Stromal cell of bone marrow (primary cell): ENCODE measurements at regions not wholly inside any gene's neighbourhood (a gene's known extent, or its start where the extent isn't known, plus 50 kb on each side); places are given as distances from the start of the nearest gene placed in this dataset.
A peak's percentile ranks its signal among the peaks of the same experiment; 100 is the strongest.
"Not testable (repeated sequence)": the region's sequence is repeated elsewhere in the genome, so short reads cannot be mapped to it uniquely, and the experiment has no call there.

Experiments
- DNase-seq: peaks from one replicate; pipeline ENCODE4 v3.0.0-alpha.2; 2012; ENCODE audit warnings: low read depth

DNA sequence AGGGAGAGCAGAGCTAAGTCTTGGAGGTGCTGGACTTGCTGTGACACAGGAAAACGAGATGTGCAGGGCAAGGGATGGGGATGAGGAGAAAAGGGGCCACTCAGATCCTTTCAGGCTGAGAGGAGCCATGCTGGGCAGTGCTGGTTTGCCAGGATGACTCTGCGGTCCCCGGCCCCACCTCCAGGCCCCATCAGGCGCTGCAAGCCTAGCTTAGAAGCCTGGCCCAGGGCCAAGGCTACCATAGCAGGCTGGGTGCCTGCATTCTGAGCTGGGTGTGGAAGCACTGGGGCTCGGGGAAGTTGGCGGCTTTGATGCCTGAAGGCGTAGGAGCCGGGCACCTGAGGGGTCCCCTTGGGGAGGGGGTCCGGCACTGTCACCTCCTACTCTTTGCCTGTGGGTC is 341.2 kb upstream of the USP9Y start:
- DNase-seq: no peak

DNA sequence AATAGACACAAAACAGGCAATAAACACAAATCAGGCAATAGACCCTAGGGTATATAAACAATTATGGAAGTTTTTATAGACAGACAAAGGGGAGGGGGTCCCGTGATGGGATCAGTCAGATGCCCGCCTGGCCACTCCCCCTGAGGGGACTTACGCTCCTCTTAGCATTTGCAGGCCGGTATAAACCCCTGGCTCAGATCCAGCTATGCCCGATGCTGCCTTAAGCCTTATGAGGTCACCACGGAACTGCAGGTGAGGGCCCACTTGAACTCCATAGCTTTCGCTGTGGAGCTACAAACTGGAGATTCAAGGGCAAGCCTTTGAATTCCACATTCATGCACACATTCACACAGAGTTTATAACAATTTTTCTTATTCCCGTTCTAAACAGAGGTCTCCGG is 340.5 kb upstream of the USP9Y start:
- no peak for DNase-seq

DNA sequence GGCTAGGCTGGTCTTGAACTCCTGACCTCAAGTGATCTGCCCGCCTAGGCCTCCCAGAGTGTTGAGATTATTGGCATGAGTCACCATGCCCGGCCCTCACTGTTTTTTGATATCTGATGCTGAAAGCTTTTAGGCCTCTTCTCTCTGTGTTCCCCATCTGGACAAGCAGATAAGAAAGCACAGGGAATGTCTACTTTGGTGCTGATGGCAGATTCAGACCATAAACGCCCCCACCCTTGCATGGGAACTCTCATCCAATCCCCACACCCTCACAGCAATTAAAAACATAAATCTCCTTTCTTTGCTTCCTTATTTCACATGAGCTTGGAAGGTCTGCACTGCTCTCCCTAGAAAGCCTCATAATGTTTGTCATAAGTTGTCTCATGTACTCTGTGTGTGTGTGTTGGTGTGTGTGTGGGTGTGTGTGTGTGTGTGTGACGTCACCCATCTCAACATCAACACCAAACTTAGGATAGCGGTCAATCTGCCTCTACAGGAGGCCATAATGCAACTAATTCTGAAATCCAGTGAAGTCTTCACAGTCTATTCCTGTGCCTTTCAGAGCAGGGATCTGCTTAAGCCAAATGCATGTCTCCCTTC is 335.6 kb upstream of the USP9Y start:
- DNase-seq: no peak

DNA sequence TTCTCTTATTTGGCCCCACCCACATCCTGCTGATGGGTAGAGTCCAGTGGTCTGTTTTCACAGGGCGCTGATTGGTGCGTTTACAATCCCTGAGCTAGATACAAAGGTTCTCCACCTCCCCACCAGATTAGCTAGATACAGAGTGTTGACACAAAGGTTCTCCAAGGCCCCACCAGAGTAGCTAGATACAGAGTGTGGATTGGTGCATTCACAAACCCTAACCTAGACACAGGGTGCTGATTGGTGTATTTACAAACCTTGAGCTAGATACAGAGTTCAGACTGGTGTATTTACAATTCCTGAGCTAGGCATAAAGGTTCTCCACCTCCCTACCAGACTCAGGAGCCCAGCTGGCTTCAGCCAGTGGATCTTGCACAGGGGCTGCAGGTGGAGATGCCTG is 326.4 kb upstream of the USP9Y start:
- DNase-seq: not testable (repeated sequence)

DNA sequence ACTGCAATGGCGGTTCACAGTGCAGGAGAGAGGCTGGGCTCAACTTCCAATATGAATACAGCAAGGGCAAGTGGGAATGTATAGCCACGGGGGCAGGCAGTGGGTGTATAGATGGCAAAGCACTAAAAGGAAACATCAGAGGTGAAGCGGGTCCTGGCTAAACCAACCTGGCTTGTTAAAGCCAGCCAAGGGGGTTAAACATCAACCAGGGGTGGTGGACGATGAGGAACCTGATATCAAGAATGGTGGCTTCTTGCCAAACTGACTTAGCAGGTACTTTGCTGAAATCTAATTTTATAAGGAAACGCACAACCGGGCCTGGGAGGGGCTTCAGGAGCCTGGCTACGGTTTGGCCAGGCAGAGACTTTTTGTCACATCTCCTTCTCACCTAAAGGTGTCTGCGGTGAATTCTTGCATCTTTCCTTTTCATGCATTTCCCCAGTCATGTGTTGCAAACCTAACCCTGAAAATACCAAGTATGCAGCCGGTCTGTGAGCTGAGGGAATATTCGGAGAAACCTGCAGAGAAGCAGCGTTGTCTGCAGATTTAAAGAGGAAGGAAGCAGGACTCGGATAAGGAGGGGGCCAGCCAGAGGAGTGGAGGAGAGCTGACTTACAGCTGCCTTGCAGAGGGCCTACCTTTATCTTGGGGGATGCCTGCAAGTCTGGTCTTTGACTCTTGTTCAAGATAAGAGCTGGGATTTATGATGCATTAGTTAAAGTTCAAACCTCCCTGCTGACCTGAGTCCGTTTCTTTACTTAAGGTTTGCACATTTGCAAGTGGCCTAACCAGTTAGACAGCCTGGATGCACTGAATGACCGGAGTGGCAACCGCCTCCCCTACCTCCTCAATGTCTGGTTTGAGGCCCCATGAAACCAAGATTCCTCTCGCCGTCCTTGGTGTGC is 309.1 kb upstream of the USP9Y start:
- DNase-seq: not testable (repeated sequence)

DNA sequence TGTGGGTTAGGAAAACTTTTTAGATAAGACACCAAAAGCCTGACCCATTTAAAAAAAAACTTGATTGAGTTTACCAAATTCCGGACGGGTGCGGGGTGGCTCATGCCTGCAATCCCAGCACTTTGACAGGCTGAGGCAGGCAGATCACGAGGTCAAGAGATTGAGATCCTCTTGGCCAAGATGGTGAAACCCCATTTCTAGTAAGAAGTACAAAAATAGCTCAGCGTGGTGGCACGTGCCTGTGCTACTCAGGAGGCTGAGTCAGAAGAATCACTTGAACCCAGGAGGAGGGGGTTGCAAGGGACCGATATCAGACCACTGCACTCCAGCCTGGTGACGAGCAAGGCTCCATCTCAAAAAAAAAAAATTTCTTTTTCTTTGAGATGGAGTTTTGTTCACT is 307.8 kb upstream of the USP9Y start:
- DNase-seq: no peak

DNA sequence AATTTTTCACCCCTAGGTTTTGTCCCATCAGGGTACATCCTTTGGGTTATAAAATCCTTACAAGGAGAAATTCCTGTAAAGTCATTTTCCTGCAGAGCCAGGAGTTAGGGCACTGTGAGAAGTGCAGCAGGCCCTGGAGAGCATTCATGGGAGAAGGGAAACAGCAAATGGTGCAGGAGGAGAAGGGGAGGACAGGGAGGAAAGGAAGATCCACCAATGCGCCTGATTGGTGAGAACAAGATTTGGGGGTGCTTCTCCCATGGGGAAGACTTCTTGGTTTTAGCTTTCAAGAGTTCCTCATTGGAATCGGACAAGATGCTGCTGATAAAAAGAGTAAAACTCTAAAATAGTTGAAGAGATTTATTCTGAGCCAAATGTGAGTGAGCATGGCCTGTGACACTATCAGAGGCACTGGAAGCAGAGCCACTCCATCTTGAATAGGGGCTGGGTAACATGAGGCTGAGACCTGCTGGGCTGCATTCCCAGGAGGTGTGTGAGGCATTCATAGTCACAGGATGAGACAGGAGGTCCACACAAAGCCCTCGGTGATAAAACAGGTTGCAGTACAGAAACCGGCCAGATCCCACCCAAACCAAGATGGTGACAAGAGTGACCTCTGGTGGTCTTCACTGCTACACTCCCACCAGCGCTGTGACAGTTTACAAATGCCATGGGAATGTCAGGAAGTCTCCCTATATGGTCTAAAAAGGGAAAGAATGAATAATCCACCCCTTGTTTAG is 305.5 kb upstream of the USP9Y start:
- DNase-seq: not testable (repeated sequence)

DNA sequence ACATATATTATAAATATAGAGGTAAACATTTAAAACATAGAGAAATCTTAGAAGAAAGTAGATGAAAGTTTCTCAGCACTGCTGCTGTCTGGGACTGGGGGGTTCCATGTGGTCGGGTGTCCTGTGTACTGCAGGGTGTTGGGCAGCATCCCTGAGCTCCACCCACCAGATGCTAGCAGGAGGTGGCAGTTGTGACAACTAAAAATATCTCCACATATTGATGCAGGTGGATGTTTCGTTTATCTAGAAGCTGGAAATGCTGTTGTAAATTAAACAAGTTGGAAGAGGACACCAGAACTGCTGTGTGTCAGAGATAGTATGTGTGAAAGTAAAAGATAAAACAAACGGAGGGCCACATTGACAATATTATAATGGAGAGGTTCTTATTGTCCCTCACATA is 297.1 kb upstream of the USP9Y start:
- DNase-seq: no peak

DNA sequence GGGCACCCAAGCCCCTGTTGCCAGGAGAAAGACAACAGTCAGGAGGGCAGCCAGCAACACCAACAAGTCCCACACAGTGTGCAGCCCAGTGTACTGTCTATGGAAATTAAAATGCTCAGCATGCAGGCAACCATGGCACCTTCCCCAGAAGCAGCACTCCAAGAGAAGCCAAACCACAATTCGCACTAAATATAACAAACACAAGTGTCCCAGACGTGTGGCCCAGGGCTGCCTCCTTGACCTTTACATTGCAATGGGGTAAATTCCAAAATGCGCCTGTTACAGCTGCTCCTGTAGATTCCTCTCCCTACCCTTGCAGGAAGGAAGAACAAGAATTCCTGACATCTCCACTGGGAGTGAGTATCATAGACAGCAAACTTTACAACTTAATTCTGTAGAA is 292.8 kb upstream of the USP9Y start:
- no peak for DNase-seq

DNA sequence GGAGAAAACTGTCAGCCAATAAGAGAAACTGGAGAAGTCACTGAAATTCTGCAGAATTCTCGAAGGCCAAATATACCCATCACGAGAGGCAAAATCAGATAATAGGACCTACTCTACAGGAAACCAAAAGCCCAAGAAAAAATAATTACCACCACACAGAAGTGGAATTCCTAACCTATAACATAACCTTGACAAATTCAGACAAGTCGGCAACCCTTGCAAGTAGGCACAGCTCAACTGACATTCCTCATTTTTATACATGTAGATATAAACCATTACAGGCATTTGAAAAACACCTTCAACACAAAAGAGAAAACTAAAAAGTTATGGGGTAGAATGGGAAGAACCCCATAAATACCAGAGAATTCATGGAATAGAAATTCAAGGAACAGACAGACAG is 290.3 kb upstream of the USP9Y start:
- DNase-seq: no peak

DNA sequence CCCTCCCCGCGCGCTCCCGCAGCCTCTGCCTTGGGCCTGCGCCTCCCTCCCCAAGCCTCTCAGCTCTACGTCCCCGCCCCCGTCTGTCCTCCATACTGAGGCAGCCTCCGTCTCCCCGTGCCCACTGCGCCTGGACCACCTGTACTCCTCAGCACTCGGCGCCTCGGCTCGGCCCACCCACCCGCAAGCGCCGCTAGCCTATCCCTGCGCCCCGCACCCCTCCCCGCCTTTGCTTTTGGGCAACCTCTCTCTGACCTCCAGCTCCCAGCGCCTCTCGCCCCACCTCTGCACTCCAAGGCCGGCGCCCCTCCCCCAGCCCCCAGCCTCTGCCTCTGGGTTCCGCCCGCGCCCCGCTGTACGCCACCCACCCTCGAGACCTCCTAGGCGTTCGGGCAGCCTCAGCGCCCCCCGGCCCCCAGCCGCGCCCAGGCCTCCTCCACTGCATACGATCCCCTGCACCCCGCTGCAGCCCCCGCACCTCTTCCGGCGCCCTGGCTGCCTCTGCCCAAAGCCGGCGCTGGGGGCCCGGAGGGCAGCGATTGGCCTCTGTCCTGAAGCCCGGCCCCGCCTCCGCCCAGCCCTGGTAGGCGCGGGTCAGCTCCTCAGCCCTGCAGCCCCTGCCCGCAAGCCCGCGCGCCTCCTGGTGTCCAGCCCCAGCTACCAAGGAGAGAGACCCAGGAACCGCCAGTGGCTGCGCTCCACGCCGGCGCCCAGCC is 279.8 kb upstream of the USP9Y start:
- DNase-seq: no peak

DNA sequence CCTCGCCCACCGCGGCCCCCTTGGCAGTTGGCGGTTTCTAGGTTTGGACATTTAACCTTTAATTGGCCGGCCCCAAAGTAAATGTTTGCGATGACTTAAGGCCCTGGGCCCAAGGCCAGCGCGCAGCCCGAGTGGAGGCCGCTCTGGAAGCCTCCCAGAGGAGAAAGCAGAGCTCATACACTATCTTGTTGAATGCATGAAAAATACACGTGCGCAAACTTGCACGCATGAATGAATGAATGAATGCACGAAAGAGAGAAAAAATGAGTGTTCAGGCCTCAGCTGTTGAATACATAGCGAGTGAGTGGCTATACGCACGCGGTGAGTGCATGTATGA is 279.3 kb upstream of the USP9Y start:
- DNase-seq: no peak

DNA sequence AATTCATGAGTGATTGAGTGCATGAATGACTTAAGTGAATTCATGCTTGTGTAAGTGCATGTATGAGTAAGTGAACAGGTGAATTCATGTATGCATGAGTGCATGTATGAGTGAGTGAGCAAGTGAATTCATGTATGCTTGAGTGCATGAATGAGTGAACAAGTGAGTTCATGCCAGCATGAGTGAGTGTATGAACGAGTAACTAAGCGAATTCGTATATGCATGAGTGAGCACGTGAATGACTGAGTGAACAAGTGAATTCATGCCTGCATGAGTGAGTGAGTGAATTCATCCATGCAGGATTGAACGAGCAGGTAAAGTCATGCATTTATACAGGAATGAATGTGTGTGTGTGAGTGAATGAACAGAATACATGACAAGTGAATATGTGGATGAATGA is 278.5 kb upstream of the USP9Y start:
- no peak for DNase-seq

DNA sequence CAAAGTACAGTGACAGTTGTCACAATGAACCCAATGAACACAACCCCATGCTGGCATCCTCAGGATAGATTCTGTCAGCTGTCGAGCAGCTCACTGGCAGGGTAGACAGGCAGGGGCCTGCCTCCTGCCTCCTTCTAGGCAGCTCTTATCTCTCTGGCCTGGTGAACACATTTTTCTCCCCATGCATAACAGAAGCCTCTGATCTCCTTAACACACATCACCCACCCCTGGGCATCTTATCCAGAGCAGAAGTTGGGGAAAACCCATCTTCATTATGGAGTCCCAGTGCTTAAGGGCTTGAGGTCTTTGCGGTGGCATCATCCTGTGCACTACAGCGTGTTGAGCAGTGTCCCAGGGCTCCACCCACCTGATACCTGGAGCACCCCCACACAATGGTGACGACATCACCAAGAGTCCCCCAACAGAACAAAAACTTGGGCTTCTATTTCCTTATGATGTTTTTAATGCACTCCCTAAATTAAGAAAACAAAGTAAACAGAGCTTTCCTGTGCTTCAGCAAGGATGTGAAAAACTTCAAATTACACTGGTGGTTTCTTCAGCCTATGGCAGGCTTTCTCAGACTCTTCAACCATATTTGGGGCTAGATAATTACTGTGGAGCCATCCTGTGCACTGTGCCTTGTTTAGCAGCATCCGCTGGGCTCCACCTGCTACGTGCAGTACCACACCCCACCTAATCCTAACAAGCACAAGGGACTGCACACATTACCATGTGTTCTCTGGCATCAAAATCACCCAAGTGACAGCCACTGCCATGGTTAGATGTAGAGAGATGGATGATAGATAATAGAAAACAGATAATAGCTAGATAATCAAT is 277.4 kb upstream of the USP9Y start:
- DNase-seq: no peak

DNA sequence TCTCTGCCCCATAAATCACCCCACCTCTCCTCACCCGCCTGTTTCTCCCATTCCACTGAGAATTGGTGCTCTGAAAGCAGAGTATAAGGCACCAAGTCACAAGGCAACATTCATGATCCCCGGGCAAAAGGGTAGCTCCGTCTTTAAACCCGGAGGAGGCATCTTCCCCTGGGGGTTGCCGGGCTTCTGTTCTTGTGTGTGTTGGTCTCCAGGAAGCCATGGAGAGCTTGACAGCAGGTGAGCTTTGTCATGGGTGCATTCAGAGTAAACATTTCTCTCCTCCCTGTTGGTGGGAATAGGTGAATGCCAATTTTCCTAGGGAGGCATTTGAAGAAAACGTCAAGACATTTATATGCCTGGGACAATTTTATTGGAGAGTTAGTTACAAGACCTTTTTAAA is 275.5 kb upstream of the USP9Y start:
- no peak for DNase-seq

DNA sequence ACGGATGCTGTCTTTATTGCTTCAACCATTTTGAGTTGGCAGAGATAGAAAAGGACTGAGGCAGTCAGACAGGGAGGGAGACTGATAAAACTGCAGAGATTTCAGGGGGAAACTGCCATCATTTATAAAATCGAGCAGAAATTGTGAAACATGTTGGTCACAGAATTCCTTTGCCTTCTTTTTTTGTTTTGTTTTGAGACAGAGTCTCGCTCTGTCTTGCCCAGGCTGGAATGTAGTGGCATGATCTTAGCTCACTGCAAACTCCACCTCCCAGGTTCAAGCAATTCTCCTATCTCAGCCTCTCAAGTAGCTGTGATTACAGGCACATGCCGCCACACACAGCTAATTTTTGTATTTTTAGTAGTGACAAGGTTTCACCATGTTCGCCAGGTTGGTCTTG is 273.7 kb upstream of the USP9Y start:
- no peak for DNase-seq

DNA sequence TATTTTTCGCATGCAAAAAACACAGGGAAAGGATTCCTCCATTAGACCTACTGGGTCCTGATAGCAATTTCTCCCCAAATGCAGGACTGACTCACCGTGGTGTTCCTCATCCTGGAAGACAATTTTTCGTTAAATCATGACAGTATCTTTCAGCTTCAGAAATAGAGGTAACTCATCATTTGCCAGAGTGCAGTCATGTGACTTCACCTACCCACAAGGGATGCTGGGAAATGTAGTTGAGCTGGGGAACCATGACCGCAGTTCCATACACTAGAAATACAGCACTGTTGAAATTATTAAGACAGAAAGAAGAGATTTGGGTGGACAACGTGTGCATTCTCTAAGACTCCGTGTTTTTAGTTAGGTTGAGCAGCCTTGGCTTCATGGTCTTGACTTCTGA is 269.5 kb upstream of the USP9Y start:
- no peak for DNase-seq

DNA sequence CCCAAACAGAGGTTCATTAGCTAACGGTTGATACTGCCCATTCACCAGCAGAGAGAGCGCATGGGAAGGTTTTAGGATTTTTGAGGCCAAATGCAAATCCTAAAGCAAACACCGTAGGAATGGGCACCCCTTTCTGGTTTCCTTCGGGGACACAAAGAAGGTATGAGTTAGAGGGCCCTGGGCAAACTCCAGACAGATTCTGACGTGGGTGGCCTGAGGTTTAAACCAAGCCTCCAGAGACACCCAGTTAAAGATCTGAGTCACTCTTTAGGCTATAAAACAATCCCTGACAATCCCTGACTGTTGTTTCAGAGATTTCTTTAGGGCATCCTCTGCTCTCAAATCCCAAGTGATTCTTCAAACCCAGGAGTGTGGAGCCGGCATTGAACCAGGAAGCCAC is 262.2 kb upstream of the USP9Y start:
- not testable (repeated sequence) for DNase-seq

DNA sequence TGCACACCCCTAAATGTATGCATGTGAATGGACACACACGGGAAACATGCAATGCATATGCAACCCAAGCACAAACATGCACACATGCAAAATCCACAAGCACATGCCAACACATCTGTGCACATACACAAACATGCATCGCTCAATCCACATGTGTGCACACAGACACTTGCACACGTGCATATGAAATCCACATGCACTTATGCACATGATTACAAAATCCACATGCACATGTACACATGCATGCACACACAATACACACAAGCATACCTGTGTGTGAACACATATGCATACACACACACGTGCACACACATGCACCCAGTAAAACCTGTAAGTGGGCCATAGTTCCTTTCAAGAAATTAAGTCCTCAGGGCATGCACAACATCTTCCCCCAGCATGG is 256.8 kb upstream of the USP9Y start:
- no peak for DNase-seq

DNA sequence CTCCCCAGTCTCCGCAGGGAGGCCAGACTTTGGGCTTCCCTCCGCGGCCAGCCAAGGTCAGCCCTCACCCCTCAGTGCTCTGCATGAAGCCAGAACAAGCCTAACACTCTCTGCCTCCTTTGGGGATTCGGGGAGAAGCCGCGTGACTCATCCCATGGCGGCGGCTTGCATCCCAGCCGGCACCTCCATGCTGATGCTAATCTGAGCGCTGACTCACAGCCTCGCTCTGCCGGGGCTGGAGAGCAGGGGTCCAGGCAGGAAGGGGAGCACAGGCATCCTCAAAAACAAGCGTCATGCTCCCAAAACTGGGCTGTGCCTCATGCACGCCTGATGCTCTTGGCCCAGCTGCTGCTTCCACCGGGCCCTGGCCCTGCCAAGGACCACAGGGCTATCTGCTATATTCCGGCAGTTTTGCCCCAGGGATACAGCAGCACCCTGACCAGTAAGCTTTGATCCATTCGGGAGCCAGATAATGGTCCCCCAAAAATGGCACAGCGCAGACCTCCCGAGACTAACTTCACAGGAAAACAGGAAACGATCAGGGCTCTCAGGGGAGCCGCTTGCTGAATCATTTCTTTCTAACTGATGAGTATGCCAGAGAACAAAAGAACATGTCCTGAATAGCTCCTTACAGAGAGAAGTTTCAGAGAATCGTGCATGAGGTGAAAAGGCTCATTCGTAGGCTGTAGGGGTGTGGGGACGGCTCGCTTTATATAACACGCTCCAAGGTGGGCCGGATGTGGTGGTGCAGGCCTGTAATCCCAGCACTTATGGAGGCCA is 254.4 kb upstream of the USP9Y start:
- DNase-seq: peak; percentile 26

DNA sequence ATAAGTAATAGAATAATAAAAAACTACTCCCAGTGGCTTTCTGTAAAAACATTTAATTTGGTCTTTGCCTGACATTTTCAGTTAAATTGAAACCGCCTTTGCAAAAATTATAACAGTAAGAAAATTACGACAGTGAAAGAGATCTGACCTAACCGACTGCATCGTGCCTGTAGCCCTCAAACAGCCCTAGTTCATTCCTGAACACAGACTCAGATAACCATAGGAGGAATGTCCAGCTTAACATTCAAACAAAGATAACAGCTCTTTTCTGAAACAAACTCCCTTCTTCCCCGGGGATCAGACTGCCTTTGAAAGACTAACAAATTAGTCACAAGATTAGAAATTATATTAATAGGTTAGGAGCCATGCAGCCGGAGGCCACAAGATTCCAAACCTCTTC is 252.5 kb upstream of the USP9Y start:
- not testable (repeated sequence) for DNase-seq
